Mesothelial cell of epicardium (in vitro differentiated cells): ENCODE measurements at regions not wholly inside any gene's neighbourhood (a gene's known extent, or its start where the extent isn't known, plus 50 kb on each side); places are given as distances from the start of the nearest gene placed in this dataset.

ENCODE experiments used
- DNase-seq, 2 experiments: peaks; one replicate each; pipeline ENCODE4 v3.0.0; 2021; ENCODE audit warnings: low spot score in 2 of 2; ENCODE audit not compliant: unreplicated experiment in 2 of 2
- H3K27ac Mint-ChIP-seq: 2 replicates; pipeline ENCODE4 v1.8.0; 2021; ENCODE audit warnings: mixed read lengths
- H3K27me3 Mint-ChIP-seq: 2 replicates; pipeline ENCODE4 v1.8.0; 2021; ENCODE audit warnings: low read depth, mixed read lengths
- H3K36me3 Mint-ChIP-seq: 2 replicates; pipeline ENCODE4 v1.8.0; 2021; ENCODE audit warnings: mixed read lengths
- H3K4me1 Mint-ChIP-seq: 2 replicates; pipeline ENCODE4 v1.8.0; 2021; ENCODE audit warnings: mixed read lengths
- H3K4me3 Mint-ChIP-seq: 2 replicates; pipeline ENCODE4 v1.8.0; 2021; ENCODE audit warnings: mild to moderate bottlenecking, moderate library complexity, mixed read lengths
- H3K9me3 Mint-ChIP-seq: 2 replicates; pipeline ENCODE4 v1.8.0; 2021; ENCODE audit warnings: mixed read lengths
- CTCF ChIP-seq: fragments of 200-600 bp; sonication (generic); IDR thresholded peaks from one replicate; pipeline ENCODE4 v1.5.0; 2021; ENCODE audit warnings: antibody characterized with exemption; ENCODE audit not compliant: unreplicated experiment

- DNase-seq = no peak
- no peaks in the 10 kb centered on the region for H3K36me3 Mint-ChIP-seq
- no peak overlapping the region for H3K27ac Mint-ChIP-seq
- no peak for TF ChIP-seq CTCF
- peaks cover 44% of the 10 kb centered on the region for H3K9me3 Mint-ChIP-seq
- no peaks in the 10 kb centered on the region for H3K27me3 Mint-ChIP-seq
- H3K4me3 Mint-ChIP-seq = no peak overlapping the region
- no peaks in the 10 kb centered on the region for H3K4me1 Mint-ChIP-seq
These were observed 331.6 kb downstream of the PYDC2 start for GRCh38 chr3:191792580-191792979.

- H3K27ac Mint-ChIP-seq = no peak overlapping the region
- H3K36me3 Mint-ChIP-seq = no peaks in the 10 kb centered on the region
- peaks cover 33% of the 10 kb centered on the region for H3K9me3 Mint-ChIP-seq
- no peak for DNase-seq
- no peak for TF ChIP-seq CTCF
- H3K4me1 Mint-ChIP-seq = no peaks in the 10 kb centered on the region
- no peak overlapping the region for H3K4me3 Mint-ChIP-seq
- H3K27me3 Mint-ChIP-seq = no peaks in the 10 kb centered on the region
These were observed 334.2 kb downstream of the PYDC2 start for GRCh38 chr3:191795196-191795595.

GRCh38 chr3:191797271-191797670 lies 336.3 kb downstream of the PYDC2 start:
- TF ChIP-seq CTCF = no peak
- DNase-seq = no peak
- H3K4me1 Mint-ChIP-seq = no peaks in the 10 kb centered on the region
- no peaks in the 10 kb centered on the region for H3K27me3 Mint-ChIP-seq
- no peak overlapping the region for H3K4me3 Mint-ChIP-seq
- H3K27ac Mint-ChIP-seq = no peak overlapping the region
- peaks cover 32% of the 10 kb centered on the region for H3K9me3 Mint-ChIP-seq
- H3K36me3 Mint-ChIP-seq = peaks cover 6% of the 10 kb centered on the region

GRCh38 chr3:191802671-191803070 lies 341.7 kb downstream of the PYDC2 start:
- Mint-ChIP-seq H3K4me1 (no peaks in the 10 kb centered on the region), H3K27ac (no peak overlapping the region), H3K36me3 (peaks cover 7% of the 10 kb centered on the region), H3K9me3 (peaks cover 42% of the 10 kb centered on the region), H3K27me3 (no peaks in the 10 kb centered on the region), H3K4me3 (no peak overlapping the region)
- DNase-seq = no peak
- TF ChIP-seq CTCF = no peak

- DNase-seq = no peak
- no peak overlapping the region for H3K4me3 Mint-ChIP-seq
- TF ChIP-seq CTCF = no peak
- peaks cover 7% of the 10 kb centered on the region for H3K36me3 Mint-ChIP-seq
- H3K27ac Mint-ChIP-seq = no peak overlapping the region
- H3K27me3 Mint-ChIP-seq = no peaks in the 10 kb centered on the region
- H3K4me1 Mint-ChIP-seq = no peaks in the 10 kb centered on the region
- peaks cover 39% of the 10 kb centered on the region for H3K9me3 Mint-ChIP-seq
These were observed 344.0 kb downstream of the PYDC2 start for GRCh38 chr3:191804935-191805334.

- H3K9me3 Mint-ChIP-seq = peaks cover 47% of the 10 kb centered on the region
- no peak overlapping the region for H3K4me3 Mint-ChIP-seq
- no peaks in the 10 kb centered on the region for H3K4me1 Mint-ChIP-seq
- H3K27ac Mint-ChIP-seq = no peak overlapping the region
- DNase-seq = no peak
- H3K36me3 Mint-ChIP-seq = peaks cover 6% of the 10 kb centered on the region
- H3K27me3 Mint-ChIP-seq = no peaks in the 10 kb centered on the region
- TF ChIP-seq CTCF = no peak
These were observed 347.1 kb downstream of the PYDC2 start for GRCh38 chr3:191808073-191808472.
